ENCODE measurements at regions not wholly inside any gene's neighbourhood (a gene's known extent, or its start where the extent isn't known, plus 50 kb on each side); places are given as distances from the start of the nearest gene placed in this dataset.

GRCh38 chr15:46265664-46266347, 631.0 kb downstream of the SQOR start:
- no peaks in the 10 kb centered on the region for H3K27me3 ChIP-seq (ENCODE audit: control insufficient read depth in 1 of 2, insufficient read depth in 2 of 2, low read length in 2 of 2)
- Mint-ChIP-seq H3K27me3 (no peaks in the 10 kb centered on the region), H3K36me3 (ENCODE audit: low read depth) (no peaks in the 10 kb centered on the region), H3K27ac (no peak overlapping the region), H3K4me1 (ENCODE audit: low read depth) (no peaks in the 10 kb centered on the region), H3K9me3 (no peaks in the 10 kb centered on the region), H3K4me3 (no peak overlapping the region)
- H3K9me3 ChIP-seq (ENCODE audit: control insufficient read depth in 1 of 2, insufficient read depth in 1 of 2, low read length in 2 of 2), result peaks cover 0 to 23% of the 10 kb centered on the region in 2 experiments
- no peak for DNase-seq
- no peak overlapping the region for H3K4me3 ChIP-seq (ENCODE audit: low read length)
- intact Hi-C loops (cut with DNase I, micrococcal nuclease), result no loop called here
- no peak overlapping the region for H3K27ac ChIP-seq (ENCODE audit: low read depth in 1 of 2, low read length in 2 of 2)
- no peak for ATAC-seq (ENCODE audit: poor library complexity)
- H3K36me3 ChIP-seq (ENCODE audit: insufficient read depth, low read length), result no peaks in the 10 kb centered on the region
- ChIA-PET CTCF (no interaction called here), POLR2A (no interaction called here)
- no peak for TF ChIP-seq CTCF (IDR thresholded peaks at IDR 0.05)
- no peaks in the 10 kb centered on the region for H3K4me1 ChIP-seq (ENCODE audit: insufficient read depth, low read length)

GRCh38 chr15:46266661-46267060, 631.8 kb downstream of the SQOR start:
- Histone ChIP-seq H3K36me3 (ENCODE audit: insufficient read depth, low read length) (no peaks in the 10 kb centered on the region), H3K9me3 (ENCODE audit: control insufficient read depth in 1 of 2, insufficient read depth in 1 of 2, low read length in 2 of 2) (peaks cover 0 to 14% of the 10 kb centered on the region in 2 experiments), H3K4me3 (ENCODE audit: low read length) (no peak overlapping the region), H3K27ac (ENCODE audit: low read depth in 1 of 2, low read length in 2 of 2) (no peak overlapping the region), H3K4me1 (ENCODE audit: insufficient read depth, low read length) (no peaks in the 10 kb centered on the region), H3K27me3 (ENCODE audit: control insufficient read depth in 1 of 2, insufficient read depth in 2 of 2, low read length in 2 of 2) (no peaks in the 10 kb centered on the region)
- H3K4me1 Mint-ChIP-seq (ENCODE audit: low read depth), result no peaks in the 10 kb centered on the region
- TF ChIP-seq CTCF (IDR thresholded peaks at IDR 0.05), result no peak
- CTCF ChIA-PET, result no interaction called here
- no peaks in the 10 kb centered on the region for H3K9me3 Mint-ChIP-seq
- ATAC-seq (ENCODE audit: poor library complexity), result no peak
- no peak overlapping the region for H3K27ac Mint-ChIP-seq
- POLR2A ChIA-PET, result no interaction called here
- intact Hi-C loops (cut with DNase I, micrococcal nuclease), result no loop called here
- no peak overlapping the region for H3K4me3 Mint-ChIP-seq
- no peaks in the 10 kb centered on the region for H3K36me3 Mint-ChIP-seq (ENCODE audit: low read depth)
- H3K27me3 Mint-ChIP-seq, result no peaks in the 10 kb centered on the region
- DNase-seq, result no peak

GRCh38 chr15:46270481-46271147, 635.8 kb downstream of the SQOR start:
- ChIA-PET CTCF (no interaction called here), POLR2A (no interaction called here)
- Mint-ChIP-seq H3K9me3 (peaks cover 3% of the 10 kb centered on the region), H3K27me3 (no peaks in the 10 kb centered on the region), H3K4me1 (ENCODE audit: low read depth) (no peaks in the 10 kb centered on the region), H3K27ac (no peak overlapping the region), H3K4me3 (no peak overlapping the region), H3K36me3 (ENCODE audit: low read depth) (no peaks in the 10 kb centered on the region)
- ATAC-seq (ENCODE audit: poor library complexity) (no peak), DNase-seq (no peak)
- H3K36me3 ChIP-seq (ENCODE audit: insufficient read depth, low read length), result no peaks in the 10 kb centered on the region
- no peaks in the 10 kb centered on the region for H3K4me1 ChIP-seq (ENCODE audit: insufficient read depth, low read length)
- H3K9me3 ChIP-seq (ENCODE audit: control insufficient read depth in 1 of 2, insufficient read depth in 1 of 2, low read length in 2 of 2), result peaks cover 0 to 4% of the 10 kb centered on the region in 2 experiments
- no peak overlapping the region for H3K4me3 ChIP-seq (ENCODE audit: low read length)
- no peak for TF ChIP-seq CTCF (IDR thresholded peaks at IDR 0.05)
- no peak overlapping the region for H3K27ac ChIP-seq (ENCODE audit: low read depth in 1 of 2, low read length in 2 of 2)
- H3K27me3 ChIP-seq (ENCODE audit: control insufficient read depth in 1 of 2, insufficient read depth in 2 of 2, low read length in 2 of 2), result no peaks in the 10 kb centered on the region
- intact Hi-C loops (cut with DNase I, micrococcal nuclease), result no loop called here

Data from CD4-positive, alpha-beta T cell (primary cell).